Liver (tissue), 8 donors: ENCODE measurements at regions not wholly inside any gene's neighbourhood (a gene's known extent, or its start where the extent isn't known, plus 50 kb on each side); places are given as distances from the start of the nearest gene placed in this dataset.

Source experiments
- DNase-seq: peaks from one replicate; pipeline ENCODE4 v3.0.0-alpha.2; 2017; ENCODE audit warnings: low spot score
- H3K27ac ChIP-seq, 2 donors: one replicate each; pipeline ENCODE4 v1.7.0; 2013; ENCODE audit warnings: inconsistent platforms in 2 of 2, low read length in 2 of 2, control low read depth in 1 of 2, low read depth in 1 of 2, mild to moderate bottlenecking in 1 of 2
- H3K27me3 ChIP-seq, 4 donors: one replicate each; pipeline versions ENCODE4 v1.6.1 to v1.7.0; 2013; ENCODE audit warnings: low read length in 3 of 4, inconsistent platforms in 1 of 4, mild to moderate bottlenecking in 1 of 4, moderate library complexity in 1 of 4; ENCODE audit not compliant: control insufficient read depth in 4 of 4, insufficient read depth in 4 of 4
- H3K36me3 ChIP-seq, 4 donors: one replicate each; pipeline versions ENCODE4 v1.6.1 to v1.7.0; 2013; ENCODE audit warnings: low read length in 3 of 4, mild to moderate bottlenecking in 3 of 4, low read depth in 1 of 4, moderate library complexity in 1 of 4; ENCODE audit not compliant: control insufficient read depth in 4 of 4, insufficient read depth in 3 of 4
- H3K4me1 ChIP-seq, 4 donors: one replicate each; pipeline versions ENCODE4 v1.6.1 to v1.7.0; 2013; ENCODE audit warnings: low read length in 3 of 4, mild to moderate bottlenecking in 3 of 4, moderate library complexity in 1 of 4; ENCODE audit not compliant: control insufficient read depth in 4 of 4, insufficient read depth in 4 of 4
- H3K4me3 ChIP-seq, 3 donors: one replicate each; pipeline versions ENCODE4 v1.6.1 to v1.7.0; 2013; ENCODE audit warnings: low read length in 3 of 3, control low read depth in 1 of 3, low read depth in 1 of 3, mild to moderate bottlenecking in 1 of 3
- H3K9ac ChIP-seq, 2 donors: one replicate each; pipeline ENCODE4 v1.7.0; 2013; ENCODE audit warnings: low read length in 2 of 2, mild to moderate bottlenecking in 2 of 2, moderate library complexity in 2 of 2, control low read depth in 1 of 2, low read depth in 1 of 2
- H3K9me3 ChIP-seq, 4 donors: one replicate each; pipeline versions ENCODE4 v1.6.1 to v1.7.0; 2013; ENCODE audit warnings: low read length in 3 of 4; ENCODE audit not compliant: control insufficient read depth in 4 of 4
- EGR1 ChIP-seq, 2 donors: IDR thresholded peaks; 2 replicates each; pipeline ENCODE4 v1.6.1; 2016 to 2018; ENCODE audit warnings: antibody characterized with exemption in 2 of 2, low read depth in 2 of 2
- FOXA2 ChIP-seq: IDR thresholded peaks from 2 replicates; pipeline ENCODE4 v1.6.1; 2016; ENCODE audit warnings: antibody characterized with exemption
- GABPA ChIP-seq, 2 donors: IDR thresholded peaks in 1 of 2; conservative IDR thresholded peaks in 1 of 2; 2 replicates each; pipeline ENCODE4 v1.6.1; 2016; ENCODE audit warnings: antibody characterized with exemption in 2 of 2, mild to moderate bottlenecking in 1 of 2, moderate library complexity in 1 of 2
- HNF4A ChIP-seq, 2 donors: conservative IDR thresholded peaks; 2 replicates each; pipeline ENCODE4 v1.6.1; 2016; ENCODE audit warnings: antibody characterized with exemption in 2 of 2, mild to moderate bottlenecking in 2 of 2
- HNF4G ChIP-seq: IDR thresholded peaks from 2 replicates; pipeline ENCODE4 v1.6.1; 2016; ENCODE audit warnings: antibody characterized with exemption
- JUND ChIP-seq, 2 donors: IDR thresholded peaks; 2 replicates each; pipeline ENCODE4 v1.6.1; 2016; ENCODE audit warnings: antibody characterized with exemption in 2 of 2
- RAD21 ChIP-seq, 2 donors: IDR thresholded peaks; 2 replicates each; pipeline ENCODE4 v1.6.1; 2016; ENCODE audit warnings: antibody characterized with exemption in 2 of 2, mild to moderate bottlenecking in 2 of 2
- SP1 ChIP-seq: IDR thresholded peaks from 2 replicates; pipeline ENCODE4 v1.6.1; 2018; ENCODE audit warnings: antibody characterized with exemption, mild to moderate bottlenecking
- TAF1 ChIP-seq: conservative IDR thresholded peaks from 2 replicates; pipeline ENCODE4 v1.6.1; 2016; ENCODE audit warnings: antibody characterized with exemption, mild to moderate bottlenecking
- YY1 ChIP-seq: IDR thresholded peaks from 2 replicates; pipeline ENCODE4 v1.6.1; 2016; ENCODE audit warnings: antibody characterized with exemption, mild to moderate bottlenecking
- WGBS: extraction: QIAGEN DNeasy Blood & Tissue Kit; methylation state at CpG from one replicate; pipeline ENCODE4 v1.1.7; 2013; 5-methylcytosine and 5-hydroxymethylcytosine counted together
- TF ChIP-seq, protein P1 (sequence below): IDR thresholded peaks from 2 replicates; pipeline ENCODE4 v1.6.1; 2016; ENCODE audit warnings: antibody characterized with exemption
- TF ChIP-seq, protein P2 (sequence below): fragments of 150-350 bp; IDR thresholded peaks from 2 replicates; pipeline ENCODE4 v1.5.1; 2017; ENCODE audit warnings: improper control_type of control experiment, low read depth, low read length; ENCODE audit not compliant: missing input control
- TF ChIP-seq, protein P3 (sequence below): IDR thresholded peaks from 2 replicates; pipeline ENCODE4 v1.6.1; 2016; ENCODE audit warnings: antibody characterized with exemption
- TF ChIP-seq, protein P4 (sequence below): IDR thresholded peaks from 2 replicates; pipeline ENCODE4 v1.6.1; 2016; ENCODE audit warnings: antibody characterized with exemption, mild to moderate bottlenecking
- donor health status: healthy.
- donor health status: healthy.
- donor health status: healthy.
- donor health status: healthy.
- donor health status: healthy.

DNA sequence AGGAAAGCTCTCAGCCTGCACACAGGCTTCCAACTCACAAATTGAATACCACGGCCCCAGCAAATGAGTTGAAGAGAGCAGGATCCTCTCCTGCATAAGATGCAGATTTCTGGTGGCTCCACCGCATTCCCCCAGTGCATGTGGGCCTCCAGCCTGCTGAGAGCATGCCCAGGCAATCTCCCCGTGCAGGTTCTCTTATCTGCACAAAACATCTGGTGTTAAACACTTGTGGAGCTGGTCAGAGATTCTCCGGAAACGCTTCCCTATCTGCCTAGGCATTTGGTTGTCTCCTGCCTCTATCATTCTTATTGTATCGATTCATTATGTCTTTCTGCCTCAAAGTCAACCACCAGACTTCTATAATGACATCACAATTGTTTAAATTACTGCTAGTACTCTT is 1349.0 kb upstream of the B3GALT2 start:
- Histone ChIP-seq H3K4me1 (no peaks in the 10 kb centered on the region), H3K27ac (no peak overlapping the region), H3K9me3 (peaks cover 0 to 2% (median 0%) of the 10 kb centered on the region in 4 donors), H3K27me3 (no peaks in the 10 kb centered on the region), H3K4me3 (no peak overlapping the region), H3K9ac (no peak overlapping the region), H3K36me3 (no peaks in the 10 kb centered on the region)
- no peak for TF ChIP-seq SP1
- WGBS: 31% methylated on average over 6 of the region's 6 CpGs
- DNase-seq: peak; percentile 54

- Histone ChIP-seq H3K36me3 (no peaks in the 10 kb centered on the region), H3K27ac (no peak overlapping the region), H3K9ac (no peak overlapping the region), H3K4me3 (no peak overlapping the region), H3K27me3 (no peaks in the 10 kb centered on the region), H3K4me1 (no peaks in the 10 kb centered on the region), H3K9me3 (peaks cover 0 to 2% (median 0%) of the 10 kb centered on the region in 4 donors)
- DNase-seq: no peak
- TF ChIP-seq JUND (IDR thresholded peaks at IDR 0.05): no peak
- TF ChIP-seq HNF4A (conservative IDR thresholded peaks at IDR 0.05): no peak
- WGBS: 79% methylated on average over 6 of the region's 6 CpGs
Observed at GRCh38 chr1:194534784-194535183, 1348.4 kb upstream of the B3GALT2 start.

- no peak overlapping the region for H3K27ac ChIP-seq
- H3K4me1 ChIP-seq: no peaks in the 10 kb centered on the region
- no peaks in the 10 kb centered on the region for H3K36me3 ChIP-seq
- WGBS: 62% methylated on average over 2 of the region's 2 CpGs
- no peaks in the 10 kb centered on the region for H3K27me3 ChIP-seq
- no peak for DNase-seq
- TF ChIP-seq TAF1 (no peak), GABPA (IDR thresholded peaks at IDR 0.05 in 1 of 2, conservative IDR thresholded peaks at IDR 0.05 in 1 of 2) (no peak), YY1 (no peak), JUND (IDR thresholded peaks at IDR 0.05) (no peak), FOXA2 (no peak), HNF4A (conservative IDR thresholded peaks at IDR 0.05) (no peak), HNF4G (no peak), EGR1 (IDR thresholded peaks at IDR 0.05; ENCODE audit: low read depth in 2 of 2) (no peak)
- TF ChIP-seq, protein P1, sequence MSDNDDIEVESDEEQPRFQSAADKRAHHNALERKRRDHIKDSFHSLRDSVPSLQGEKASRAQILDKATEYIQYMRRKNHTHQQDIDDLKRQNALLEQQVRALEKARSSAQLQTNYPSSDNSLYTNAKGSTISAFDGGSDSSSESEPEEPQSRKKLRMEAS: no peak
- TF ChIP-seq, protein P2, sequence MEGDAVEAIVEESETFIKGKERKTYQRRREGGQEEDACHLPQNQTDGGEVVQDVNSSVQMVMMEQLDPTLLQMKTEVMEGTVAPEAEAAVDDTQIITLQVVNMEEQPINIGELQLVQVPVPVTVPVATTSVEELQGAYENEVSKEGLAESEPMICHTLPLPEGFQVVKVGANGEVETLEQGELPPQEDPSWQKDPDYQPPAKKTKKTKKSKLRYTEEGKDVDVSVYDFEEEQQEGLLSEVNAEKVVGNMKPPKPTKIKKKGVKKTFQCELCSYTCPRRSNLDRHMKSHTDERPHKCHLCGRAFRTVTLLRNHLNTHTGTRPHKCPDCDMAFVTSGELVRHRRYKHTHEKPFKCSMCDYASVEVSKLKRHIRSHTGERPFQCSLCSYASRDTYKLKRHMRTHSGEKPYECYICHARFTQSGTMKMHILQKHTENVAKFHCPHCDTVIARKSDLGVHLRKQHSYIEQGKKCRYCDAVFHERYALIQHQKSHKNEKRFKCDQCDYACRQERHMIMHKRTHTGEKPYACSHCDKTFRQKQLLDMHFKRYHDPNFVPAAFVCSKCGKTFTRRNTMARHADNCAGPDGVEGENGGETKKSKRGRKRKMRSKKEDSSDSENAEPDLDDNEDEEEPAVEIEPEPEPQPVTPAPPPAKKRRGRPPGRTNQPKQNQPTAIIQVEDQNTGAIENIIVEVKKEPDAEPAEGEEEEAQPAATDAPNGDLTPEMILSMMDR: no peak
- no peak overlapping the region for H3K4me3 ChIP-seq
- peaks cover 0 to 2% (median 0%) of the 10 kb centered on the region in 4 donors for H3K9me3 ChIP-seq
- H3K9ac ChIP-seq: no peak overlapping the region
Observed at GRCh38 chr1:194533641-194534040, 1347.2 kb upstream of the B3GALT2 start.

DNA sequence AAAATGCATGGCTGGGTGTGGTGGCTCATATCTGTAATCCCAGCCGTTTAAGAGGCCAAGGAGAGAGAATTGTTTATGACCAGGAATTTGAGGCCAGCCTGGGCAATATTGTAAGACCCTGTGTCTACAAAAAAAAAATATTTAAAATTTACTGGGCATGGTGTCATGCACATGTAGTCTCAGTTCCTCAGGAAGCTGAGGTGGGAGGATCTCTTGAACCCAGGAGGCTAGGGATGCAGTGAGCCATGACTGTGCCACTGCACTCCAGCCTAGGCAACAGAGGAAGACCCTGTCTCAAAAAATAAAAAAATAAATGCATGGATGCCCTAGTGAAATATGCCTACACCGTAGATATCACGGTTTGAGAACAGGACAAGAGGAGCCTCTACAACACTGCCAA is 1331.2 kb upstream of the B3GALT2 start:
- no peaks in the 10 kb centered on the region for H3K36me3 ChIP-seq
- TF ChIP-seq TAF1 (no peak), EGR1 (IDR thresholded peaks at IDR 0.05; ENCODE audit: low read depth in 2 of 2) (no peak), FOXA2 (no peak), RAD21 (IDR thresholded peaks at IDR 0.05) (no peak), GABPA (IDR thresholded peaks at IDR 0.05 in 1 of 2, conservative IDR thresholded peaks at IDR 0.05 in 1 of 2) (no peak)
- TF ChIP-seq, protein P3, sequence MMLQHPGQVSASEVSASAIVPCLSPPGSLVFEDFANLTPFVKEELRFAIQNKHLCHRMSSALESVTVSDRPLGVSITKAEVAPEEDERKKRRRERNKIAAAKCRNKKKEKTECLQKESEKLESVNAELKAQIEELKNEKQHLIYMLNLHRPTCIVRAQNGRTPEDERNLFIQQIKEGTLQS: no peak
- TF ChIP-seq, protein P4, sequence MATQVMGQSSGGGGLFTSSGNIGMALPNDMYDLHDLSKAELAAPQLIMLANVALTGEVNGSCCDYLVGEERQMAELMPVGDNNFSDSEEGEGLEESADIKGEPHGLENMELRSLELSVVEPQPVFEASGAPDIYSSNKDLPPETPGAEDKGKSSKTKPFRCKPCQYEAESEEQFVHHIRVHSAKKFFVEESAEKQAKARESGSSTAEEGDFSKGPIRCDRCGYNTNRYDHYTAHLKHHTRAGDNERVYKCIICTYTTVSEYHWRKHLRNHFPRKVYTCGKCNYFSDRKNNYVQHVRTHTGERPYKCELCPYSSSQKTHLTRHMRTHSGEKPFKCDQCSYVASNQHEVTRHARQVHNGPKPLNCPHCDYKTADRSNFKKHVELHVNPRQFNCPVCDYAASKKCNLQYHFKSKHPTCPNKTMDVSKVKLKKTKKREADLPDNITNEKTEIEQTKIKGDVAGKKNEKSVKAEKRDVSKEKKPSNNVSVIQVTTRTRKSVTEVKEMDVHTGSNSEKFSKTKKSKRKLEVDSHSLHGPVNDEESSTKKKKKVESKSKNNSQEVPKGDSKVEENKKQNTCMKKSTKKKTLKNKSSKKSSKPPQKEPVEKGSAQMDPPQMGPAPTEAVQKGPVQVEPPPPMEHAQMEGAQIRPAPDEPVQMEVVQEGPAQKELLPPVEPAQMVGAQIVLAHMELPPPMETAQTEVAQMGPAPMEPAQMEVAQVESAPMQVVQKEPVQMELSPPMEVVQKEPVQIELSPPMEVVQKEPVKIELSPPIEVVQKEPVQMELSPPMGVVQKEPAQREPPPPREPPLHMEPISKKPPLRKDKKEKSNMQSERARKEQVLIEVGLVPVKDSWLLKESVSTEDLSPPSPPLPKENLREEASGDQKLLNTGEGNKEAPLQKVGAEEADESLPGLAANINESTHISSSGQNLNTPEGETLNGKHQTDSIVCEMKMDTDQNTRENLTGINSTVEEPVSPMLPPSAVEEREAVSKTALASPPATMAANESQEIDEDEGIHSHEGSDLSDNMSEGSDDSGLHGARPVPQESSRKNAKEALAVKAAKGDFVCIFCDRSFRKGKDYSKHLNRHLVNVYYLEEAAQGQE: no peak
- no peak for DNase-seq
- WGBS: 80% methylated on average over 3 of the region's 3 CpGs
- H3K9ac ChIP-seq: no peak overlapping the region
- no peaks in the 10 kb centered on the region for H3K27me3 ChIP-seq
- no peak overlapping the region for H3K27ac ChIP-seq
- no peak overlapping the region for H3K4me3 ChIP-seq
- H3K4me1 ChIP-seq: no peaks in the 10 kb centered on the region
- H3K9me3 ChIP-seq: no peaks in the 10 kb centered on the region
